ENCODE measurements at regions not wholly inside any gene's neighbourhood (a gene's known extent, or its start where the extent isn't known, plus 50 kb on each side); places are given as distances from the start of the nearest gene placed in this dataset.

- no peak overlapping the region for H3K4me3 Mint-ChIP-seq (ENCODE audit: low read depth)
- intact Hi-C loops (cut with micrococcal nuclease): no loop called here
- H3K4me1 Mint-ChIP-seq (ENCODE audit: low read depth): no peaks in the 10 kb centered on the region
- no peaks in the 10 kb centered on the region for H3K27me3 Mint-ChIP-seq (ENCODE audit: low read depth)
- H3K36me3 Mint-ChIP-seq (ENCODE audit: low read depth): no peaks in the 10 kb centered on the region
- DNase-seq (ENCODE audit: low spot score): no peak
- no peak overlapping the region for H3K27ac Mint-ChIP-seq
- no peaks in the 10 kb centered on the region for H3K9me3 Mint-ChIP-seq
These were observed 118.5 kb downstream of the IRS2 start for GRCh38 chr13:109667807-109668291.

GRCh38 chr13:109667056-109667455 lies 119.3 kb downstream of the IRS2 start:
- Mint-ChIP-seq H3K27ac (no peak overlapping the region), H3K36me3 (ENCODE audit: low read depth) (no peaks in the 10 kb centered on the region), H3K9me3 (no peaks in the 10 kb centered on the region), H3K27me3 (ENCODE audit: low read depth) (no peaks in the 10 kb centered on the region), H3K4me1 (ENCODE audit: low read depth) (no peaks in the 10 kb centered on the region), H3K4me3 (ENCODE audit: low read depth) (no peak overlapping the region)
- intact Hi-C loops (cut with micrococcal nuclease): no loop called here
- no peak for DNase-seq (ENCODE audit: low spot score)

- Mint-ChIP-seq H3K4me1 (ENCODE audit: low read depth) (no peaks in the 10 kb centered on the region), H3K27ac (no peak overlapping the region), H3K27me3 (ENCODE audit: low read depth) (no peaks in the 10 kb centered on the region), H3K9me3 (no peaks in the 10 kb centered on the region), H3K4me3 (ENCODE audit: low read depth) (no peak overlapping the region), H3K36me3 (ENCODE audit: low read depth) (no peaks in the 10 kb centered on the region)
- no peak for DNase-seq (ENCODE audit: low spot score)
- intact Hi-C loops (cut with micrococcal nuclease): no loop called here
These were observed 119.7 kb downstream of the IRS2 start for GRCh38 chr13:109666656-109667055.

GRCh38 chr13:109665781-109666249 lies 120.6 kb downstream of the IRS2 start:
- Mint-ChIP-seq H3K9me3 (no peaks in the 10 kb centered on the region), H3K27me3 (ENCODE audit: low read depth) (no peaks in the 10 kb centered on the region), H3K4me3 (ENCODE audit: low read depth) (no peak overlapping the region), H3K4me1 (ENCODE audit: low read depth) (no peaks in the 10 kb centered on the region), H3K36me3 (ENCODE audit: low read depth) (no peaks in the 10 kb centered on the region), H3K27ac (no peak overlapping the region)
- DNase-seq (ENCODE audit: low spot score): no peak
- intact Hi-C loops (cut with micrococcal nuclease): no loop called here

GRCh38 chr13:109665240-109665639 lies 121.1 kb downstream of the IRS2 start:
- Mint-ChIP-seq H3K9me3 (no peaks in the 10 kb centered on the region), H3K4me1 (ENCODE audit: low read depth) (no peaks in the 10 kb centered on the region), H3K27me3 (ENCODE audit: low read depth) (no peaks in the 10 kb centered on the region), H3K4me3 (ENCODE audit: low read depth) (no peak overlapping the region), H3K27ac (no peak overlapping the region), H3K36me3 (ENCODE audit: low read depth) (no peaks in the 10 kb centered on the region)
- intact Hi-C loops (cut with micrococcal nuclease): no loop called here
- DNase-seq (ENCODE audit: low spot score): no peak

GRCh38 chr13:109657395-109657794 lies 129.0 kb downstream of the IRS2 start:
- no peaks in the 10 kb centered on the region for H3K9me3 Mint-ChIP-seq

GRCh38 chr13:109656206-109656605 lies 130.2 kb downstream of the IRS2 start:
- no peak overlapping the region for H3K27ac Mint-ChIP-seq
- H3K9me3 Mint-ChIP-seq: no peaks in the 10 kb centered on the region
- H3K4me3 Mint-ChIP-seq (ENCODE audit: low read depth): no peak overlapping the region
- no peaks in the 10 kb centered on the region for H3K36me3 Mint-ChIP-seq (ENCODE audit: low read depth)
- DNase-seq (ENCODE audit: low spot score): no peak
- H3K27me3 Mint-ChIP-seq (ENCODE audit: low read depth): peaks cover 7% of the 10 kb centered on the region
- intact Hi-C loops (cut with micrococcal nuclease): no loop called here
- H3K4me1 Mint-ChIP-seq (ENCODE audit: low read depth): peaks cover 5% of the 10 kb centered on the region

More at GRCh38 chr13:109657395-109657794, 129.0 kb downstream of the IRS2 start:
- Mint-ChIP-seq H3K4me1 (ENCODE audit: low read depth) (peaks cover 5% of the 10 kb centered on the region), H3K27ac (no peak overlapping the region), H3K36me3 (ENCODE audit: low read depth) (no peaks in the 10 kb centered on the region), H3K4me3 (ENCODE audit: low read depth) (no peak overlapping the region), H3K27me3 (ENCODE audit: low read depth) (peaks cover 7% of the 10 kb centered on the region)
- no peak for DNase-seq (ENCODE audit: low spot score)
- intact Hi-C loops (cut with micrococcal nuclease): no loop called here

GRCh38 chr13:109655611-109656010 lies 130.8 kb downstream of the IRS2 start:
- H3K36me3 Mint-ChIP-seq (ENCODE audit: low read depth): no peaks in the 10 kb centered on the region
- no peak for DNase-seq (ENCODE audit: low spot score)
- intact Hi-C loops (cut with micrococcal nuclease): no loop called here

GRCh38 chr13:109655206-109655600 lies 131.2 kb downstream of the IRS2 start:
- H3K9me3 Mint-ChIP-seq: no peaks in the 10 kb centered on the region
- intact Hi-C loops (cut with micrococcal nuclease): no loop called here

More at GRCh38 chr13:109655611-109656010, 130.8 kb downstream of the IRS2 start:
- H3K4me1 Mint-ChIP-seq (ENCODE audit: low read depth): peaks cover 5% of the 10 kb centered on the region
- H3K9me3 Mint-ChIP-seq: no peaks in the 10 kb centered on the region
- peaks cover 7% of the 10 kb centered on the region for H3K27me3 Mint-ChIP-seq (ENCODE audit: low read depth)
- H3K27ac Mint-ChIP-seq: no peak overlapping the region
- no peak overlapping the region for H3K4me3 Mint-ChIP-seq (ENCODE audit: low read depth)

GRCh38 chr13:109654341-109655205 lies 131.8 kb downstream of the IRS2 start:
- intact Hi-C loops (cut with micrococcal nuclease): no loop called here
- H3K4me3 Mint-ChIP-seq (ENCODE audit: low read depth): no peak overlapping the region
- peaks cover 5% of the 10 kb centered on the region for H3K4me1 Mint-ChIP-seq (ENCODE audit: low read depth)
- H3K9me3 Mint-ChIP-seq: no peaks in the 10 kb centered on the region
- no peak for DNase-seq (ENCODE audit: low spot score)
- peaks cover 7% of the 10 kb centered on the region for H3K27me3 Mint-ChIP-seq (ENCODE audit: low read depth)
- H3K27ac Mint-ChIP-seq: no peak overlapping the region
- H3K36me3 Mint-ChIP-seq (ENCODE audit: low read depth): no peaks in the 10 kb centered on the region

More at GRCh38 chr13:109655206-109655600, 131.2 kb downstream of the IRS2 start:
- Mint-ChIP-seq H3K27me3 (ENCODE audit: low read depth) (peaks cover 7% of the 10 kb centered on the region), H3K36me3 (ENCODE audit: low read depth) (no peaks in the 10 kb centered on the region), H3K4me1 (ENCODE audit: low read depth) (peaks cover 5% of the 10 kb centered on the region), H3K27ac (no peak overlapping the region), H3K4me3 (ENCODE audit: low read depth) (no peak overlapping the region)
- DNase-seq (ENCODE audit: low spot score): no peak

GRCh38 chr13:109652531-109652930 lies 133.9 kb downstream of the IRS2 start:
- H3K27me3 Mint-ChIP-seq (ENCODE audit: low read depth): peaks cover 6% of the 10 kb centered on the region
- DNase-seq (ENCODE audit: low spot score): no peak
- intact Hi-C loops (cut with micrococcal nuclease): no loop called here
- no peaks in the 10 kb centered on the region for H3K9me3 Mint-ChIP-seq
- no peaks in the 10 kb centered on the region for H3K36me3 Mint-ChIP-seq (ENCODE audit: low read depth)
- peaks cover 5% of the 10 kb centered on the region for H3K4me1 Mint-ChIP-seq (ENCODE audit: low read depth)
- H3K27ac Mint-ChIP-seq: no peak overlapping the region
- no peak overlapping the region for H3K4me3 Mint-ChIP-seq (ENCODE audit: low read depth)

GRCh38 chr13:109651854-109652253 lies 134.5 kb downstream of the IRS2 start:
- intact Hi-C loops (cut with micrococcal nuclease): no loop called here
- Mint-ChIP-seq H3K4me1 (ENCODE audit: low read depth) (peaks cover 5% of the 10 kb centered on the region), H3K36me3 (ENCODE audit: low read depth) (no peaks in the 10 kb centered on the region), H3K9me3 (no peaks in the 10 kb centered on the region), H3K27ac (no peak overlapping the region), H3K4me3 (ENCODE audit: low read depth) (no peak overlapping the region), H3K27me3 (ENCODE audit: low read depth) (peaks cover 3% of the 10 kb centered on the region)
- no peak for DNase-seq (ENCODE audit: low spot score)

- intact Hi-C loops (cut with micrococcal nuclease): no loop called here
- no peak for DNase-seq (ENCODE audit: low spot score)
- Mint-ChIP-seq H3K27ac (no peak overlapping the region), H3K27me3 (ENCODE audit: low read depth) (peaks cover 3% of the 10 kb centered on the region), H3K9me3 (no peaks in the 10 kb centered on the region), H3K4me1 (ENCODE audit: low read depth) (peaks cover 5% of the 10 kb centered on the region), H3K4me3 (ENCODE audit: low read depth) (no peak overlapping the region), H3K36me3 (ENCODE audit: low read depth) (no peaks in the 10 kb centered on the region)
These were observed 135.1 kb downstream of the IRS2 start for GRCh38 chr13:109651311-109651710.

Measured in activated T-helper 2 cell treated with anti-CD3 and anti-CD28 coated beads, Interferon-gamma antibody, Interleukin-2, Interleukin-4, amounts not matched to agents 10 μg/mL and 5 μg/mL and 100 μg/mL, durations not matched to agents 14 hours and 24 hours and 36 hours (primary cell).